Fibroblast of skin of right quadriceps (primary cell): ENCODE measurements at regions not wholly inside any gene's neighbourhood (a gene's known extent, or its start where the extent isn't known, plus 50 kb on each side); places are given as distances from the start of the nearest gene placed in this dataset.

Experiments
- DNase-seq: peaks from one replicate; pipeline ENCODE4 v3.0.0-alpha.2; 2013

DNA sequence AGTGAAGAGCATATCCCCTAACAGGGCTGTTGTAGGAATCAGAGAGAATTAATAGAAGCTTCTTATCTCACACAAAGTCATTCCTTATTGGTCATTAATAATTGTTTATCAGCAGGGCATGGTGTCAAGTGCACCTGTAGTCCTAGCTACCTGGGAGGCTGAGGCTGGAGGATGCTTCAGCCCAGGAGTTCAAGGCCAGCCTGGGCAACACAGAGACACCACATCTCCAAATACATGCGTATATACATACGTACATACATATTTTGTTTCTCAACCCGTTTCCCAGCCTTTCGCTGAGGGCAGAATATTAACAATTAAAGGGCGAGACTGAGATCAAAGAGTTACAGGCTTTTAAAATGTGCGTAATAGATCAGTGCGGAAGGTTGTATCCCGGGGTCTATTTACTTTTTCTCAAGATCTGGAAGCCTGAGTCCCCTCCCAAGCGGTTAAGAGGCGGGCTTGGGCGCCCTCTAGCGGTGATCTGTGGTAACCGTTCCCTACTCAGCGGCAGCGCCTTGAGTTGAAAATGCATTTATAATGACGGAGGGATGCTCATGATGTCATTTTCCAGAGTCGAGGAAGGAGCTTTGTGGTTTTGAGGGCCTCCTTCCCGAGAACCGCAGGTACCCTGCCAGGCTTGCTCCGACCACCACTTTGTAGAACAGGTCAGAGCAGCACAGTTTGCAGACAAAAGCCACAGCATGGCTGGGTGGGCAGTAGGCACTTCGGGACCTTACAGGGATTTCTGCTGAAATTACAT lies 169.6 kb upstream of the GPR12 start:
- peak; percentile 61 for DNase-seq

DNA sequence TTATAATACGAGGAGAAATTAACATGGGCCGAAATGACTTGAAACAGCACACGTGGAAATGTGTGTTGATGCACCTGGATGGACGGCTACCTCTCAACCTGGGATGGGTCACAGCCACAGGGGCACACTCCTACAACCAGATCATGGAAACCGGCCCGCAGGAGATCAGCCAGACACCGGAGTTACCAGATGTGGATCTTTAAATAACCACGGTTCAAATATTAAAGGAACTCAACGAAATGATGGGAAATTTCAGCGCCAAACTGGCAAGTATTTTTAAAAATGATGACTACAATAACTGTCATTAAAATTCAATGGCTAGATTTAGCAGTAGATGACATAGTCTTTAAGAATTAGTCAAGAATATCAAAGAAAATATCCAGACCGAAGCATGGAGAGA lies 166.9 kb upstream of the GPR12 start:
- no peak for DNase-seq

DNA sequence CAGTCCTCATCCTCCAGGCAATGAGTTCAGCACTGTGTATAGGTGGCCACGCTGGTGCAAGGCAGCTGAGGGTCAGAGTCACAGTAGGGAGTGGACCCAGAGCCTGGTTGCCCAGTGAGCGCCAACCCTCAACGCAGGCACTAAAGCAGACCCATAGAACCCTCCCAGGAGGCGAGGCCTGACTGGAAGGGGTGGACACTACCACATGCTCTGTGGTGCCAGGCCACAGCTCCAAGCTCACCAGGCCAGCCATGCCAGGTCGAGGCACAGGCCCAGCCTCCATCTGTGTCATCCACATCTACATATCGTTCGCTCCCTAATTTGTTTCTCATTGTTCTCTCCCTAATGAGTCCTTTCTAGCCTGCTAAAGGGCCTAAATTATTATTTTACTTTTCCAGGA lies 165.8 kb upstream of the GPR12 start:
- DNase-seq, result no peak

DNA sequence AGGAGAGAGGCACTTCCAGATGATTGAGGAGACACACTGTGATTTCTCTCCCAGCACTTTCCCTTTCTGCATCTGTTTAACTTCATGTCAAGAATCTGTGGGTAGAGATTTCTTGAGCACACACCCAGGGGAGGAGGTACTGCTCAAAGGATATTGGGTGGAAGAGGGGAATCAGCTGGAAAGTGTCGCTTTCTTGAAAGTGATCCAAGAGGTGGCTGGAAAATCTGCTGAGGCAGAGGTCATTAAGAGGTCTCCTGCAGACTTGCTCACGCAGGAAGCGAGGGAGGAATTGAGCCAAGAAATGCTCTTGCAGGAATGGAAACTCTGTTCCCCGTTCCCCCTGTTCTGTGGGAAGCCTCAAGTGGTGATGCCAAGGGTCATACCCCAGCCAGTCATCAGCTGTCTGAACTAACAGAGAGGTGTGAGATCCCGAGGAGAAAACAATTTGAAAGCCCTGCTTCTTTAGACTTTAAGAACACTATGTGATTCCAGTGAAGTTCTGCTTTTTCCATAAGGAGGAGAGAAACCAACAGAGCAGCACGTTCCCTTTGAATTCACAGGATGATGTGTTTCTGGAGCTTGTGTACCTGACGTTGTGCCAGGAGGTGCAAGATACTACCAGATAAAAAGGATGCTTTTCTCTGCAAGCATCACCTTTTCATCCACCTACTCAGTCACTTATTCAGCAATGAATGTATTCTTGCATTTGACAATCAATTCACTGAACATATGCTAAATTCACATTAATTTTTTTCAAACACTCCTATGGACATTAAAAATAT lies 163.4 kb upstream of the GPR12 start:
- DNase-seq, result peak; percentile 35

DNA sequence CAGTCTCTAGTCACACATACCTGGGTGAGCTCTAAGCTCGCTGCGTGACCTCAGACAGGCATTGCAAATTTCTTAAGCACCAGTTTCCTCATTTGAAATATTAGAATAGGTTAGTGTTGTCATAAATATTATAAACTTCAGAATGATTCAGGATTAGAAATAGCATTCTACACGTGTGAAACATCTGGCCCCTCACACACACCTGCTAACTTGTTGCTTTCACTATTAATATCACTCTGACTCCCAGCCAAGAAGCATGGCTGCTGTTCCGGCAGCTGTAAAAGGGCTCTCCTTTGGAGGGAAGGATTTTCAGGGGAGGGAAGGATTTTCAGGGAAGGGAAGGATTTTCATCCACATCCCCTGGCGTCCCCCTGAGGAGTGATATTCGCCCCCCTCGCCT lies 161.3 kb upstream of the GPR12 start:
- no peak for DNase-seq

DNA sequence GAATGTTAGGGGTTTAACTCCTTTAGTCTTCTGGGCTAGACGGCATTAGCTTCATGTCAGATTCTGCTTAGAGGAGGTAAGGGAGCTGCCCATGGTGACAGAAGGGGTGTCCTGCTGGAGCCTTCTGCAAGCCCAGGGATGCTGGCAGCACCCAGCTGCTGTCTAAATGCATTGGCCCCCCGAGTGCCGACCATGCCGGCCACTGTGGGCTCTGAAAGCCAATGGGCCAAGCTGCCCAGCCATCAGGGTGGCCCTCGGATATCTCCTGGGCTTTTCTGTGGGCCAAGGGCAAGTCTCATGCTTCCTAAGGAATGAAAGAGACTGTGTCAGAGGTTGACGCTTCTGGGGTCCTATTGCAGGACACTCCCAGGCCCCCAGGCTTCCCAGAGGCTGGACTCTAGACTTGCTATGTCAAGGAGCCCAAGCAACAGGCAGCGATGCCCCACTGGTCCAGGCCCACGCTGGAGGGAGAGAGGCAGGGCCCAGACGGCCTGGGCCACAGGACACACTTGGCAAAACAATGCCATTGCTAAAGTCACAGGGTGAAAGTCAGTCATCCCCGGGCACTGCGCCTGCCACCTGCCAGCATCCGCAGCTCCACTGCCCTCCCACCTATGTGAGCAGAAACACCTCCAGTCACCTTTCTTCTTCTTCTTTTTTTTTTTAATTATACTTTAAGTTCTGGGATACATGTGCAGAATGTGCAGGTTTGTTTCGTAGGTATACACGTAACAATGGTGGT lies 160.2 kb upstream of the GPR12 start:
- DNase-seq, result no peak

DNA sequence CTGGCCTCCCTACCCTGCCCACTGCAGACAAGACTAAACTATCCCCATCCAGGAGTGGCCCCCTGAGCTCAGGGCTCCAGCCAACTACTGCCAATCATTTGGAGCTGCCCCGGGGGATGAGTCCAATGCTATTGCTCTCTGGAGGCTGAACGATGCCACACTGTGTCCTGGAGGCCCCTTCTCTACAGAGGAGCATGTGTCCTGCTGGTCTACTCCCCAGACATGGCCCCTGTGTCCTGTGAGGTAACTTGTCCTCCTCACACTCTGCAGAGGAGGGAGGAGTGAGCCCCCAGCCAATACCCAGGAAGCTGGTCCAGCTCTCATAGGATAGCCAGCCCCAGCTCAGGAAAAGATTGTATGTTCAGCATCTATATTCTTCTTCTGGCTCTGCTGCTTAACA lies 159.1 kb upstream of the GPR12 start:
- DNase-seq, result no peak

DNA sequence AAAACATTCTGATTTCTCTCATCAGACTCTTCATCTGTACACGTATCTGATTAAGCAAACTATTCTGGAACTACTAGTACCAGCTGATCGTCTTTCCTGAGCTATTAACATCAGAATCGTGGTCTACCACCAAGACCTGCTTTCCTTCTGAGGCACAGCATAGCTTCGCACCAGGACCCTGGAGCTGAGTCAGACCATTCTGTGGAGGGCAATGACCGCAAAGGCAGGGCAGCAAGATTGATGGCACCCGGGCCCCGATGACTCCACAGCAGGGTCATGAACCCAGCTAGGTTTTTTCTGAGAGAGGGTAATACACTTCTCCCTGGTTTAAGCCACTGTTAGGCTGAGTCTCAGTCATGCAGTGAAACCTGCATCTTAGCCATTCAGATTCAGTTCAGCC lies 158.7 kb upstream of the GPR12 start:
- no peak for DNase-seq

DNA sequence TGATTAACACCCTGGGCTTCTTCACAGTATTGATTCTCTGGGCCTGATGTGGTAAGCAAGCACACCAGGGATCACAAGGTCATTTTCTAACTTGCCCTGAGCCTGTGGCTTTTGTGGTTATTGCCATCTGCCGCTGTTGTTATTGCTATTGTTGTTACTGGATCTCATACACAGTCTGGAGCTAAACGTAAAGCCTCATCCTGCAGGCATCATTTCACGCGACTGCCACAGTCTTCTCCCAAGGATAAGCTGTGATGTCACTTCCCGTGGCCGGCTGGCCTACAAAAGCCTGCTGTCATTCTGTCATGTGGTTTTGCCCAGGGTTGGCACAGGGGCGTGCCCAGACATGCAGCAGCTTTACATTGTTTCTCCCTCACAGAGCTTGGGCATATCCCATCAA lies 154.0 kb upstream of the GPR12 start:
- DNase-seq, result no peak

DNA sequence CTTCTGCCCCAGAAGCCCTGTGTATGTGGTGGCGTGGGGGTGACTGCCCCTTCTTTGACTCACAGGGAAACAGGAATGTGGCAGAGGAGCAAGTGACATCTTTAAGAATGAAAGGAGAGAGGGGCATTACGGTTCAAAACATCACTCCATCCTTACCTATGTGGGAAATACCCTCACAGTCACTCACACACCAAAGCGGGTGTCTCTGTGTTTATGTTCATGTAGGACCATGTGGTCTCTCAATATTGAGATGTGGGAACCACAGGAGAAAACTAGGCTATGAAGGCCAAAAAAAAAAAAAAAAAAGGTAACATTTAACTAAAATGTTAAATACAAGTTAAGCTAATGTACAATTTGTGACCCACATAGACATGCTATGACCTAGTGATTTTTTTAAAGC lies 153.6 kb upstream of the GPR12 start:
- no peak for DNase-seq

DNA sequence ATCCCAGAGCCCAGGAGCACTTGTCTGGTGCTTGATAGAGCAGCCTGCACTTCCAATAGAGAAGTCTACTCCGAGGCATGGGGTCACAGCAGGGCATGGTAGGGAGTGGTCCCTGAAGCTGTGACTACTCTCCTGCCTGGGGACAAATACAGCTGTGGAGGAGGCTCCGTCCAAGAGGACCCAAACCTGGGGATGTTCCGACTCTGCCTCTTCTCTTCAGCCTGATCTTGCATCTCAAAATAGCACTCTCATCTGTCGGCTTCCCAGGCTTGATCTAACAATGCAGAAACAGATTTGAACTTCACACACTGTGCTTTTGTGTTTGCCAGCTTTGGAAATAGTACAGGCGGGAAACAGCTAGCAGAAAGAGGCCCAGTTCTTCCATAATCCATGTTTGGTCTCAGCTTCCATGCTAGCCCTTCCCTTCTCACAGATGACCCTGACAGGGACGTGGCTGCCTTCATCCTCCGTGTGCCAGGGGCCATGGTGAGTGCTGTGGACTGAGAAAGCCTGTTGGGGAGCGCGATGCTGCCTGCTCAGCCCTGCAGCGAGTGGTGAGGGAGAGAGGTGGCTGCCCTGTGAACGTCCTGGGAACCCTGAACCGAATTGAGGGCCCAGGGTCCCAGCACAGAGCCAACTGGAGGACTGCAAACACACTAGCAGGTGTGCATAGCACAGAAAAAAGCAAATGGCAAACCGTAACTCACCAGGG lies 150.3 kb upstream of the GPR12 start:
- no peak for DNase-seq

DNA sequence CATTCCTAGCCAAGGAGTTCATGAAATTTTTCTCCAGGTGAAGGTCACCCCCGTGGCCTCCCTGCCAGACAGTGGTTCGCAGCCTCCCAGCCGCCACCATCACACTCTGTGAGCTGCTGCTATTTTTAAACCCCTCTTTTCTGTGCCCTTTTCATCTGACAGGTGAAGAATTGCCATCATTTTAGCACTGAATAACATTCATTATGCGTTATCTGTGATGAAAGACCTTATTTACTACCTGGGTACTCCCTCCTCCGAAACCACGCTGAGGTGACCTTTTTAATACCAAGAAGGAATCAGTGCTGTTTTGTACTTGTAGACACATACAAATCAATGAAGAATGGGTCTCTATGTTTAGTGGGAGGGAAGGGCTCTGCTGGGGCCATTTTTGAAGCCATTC lies 148.9 kb upstream of the GPR12 start:
- no peak for DNase-seq

DNA sequence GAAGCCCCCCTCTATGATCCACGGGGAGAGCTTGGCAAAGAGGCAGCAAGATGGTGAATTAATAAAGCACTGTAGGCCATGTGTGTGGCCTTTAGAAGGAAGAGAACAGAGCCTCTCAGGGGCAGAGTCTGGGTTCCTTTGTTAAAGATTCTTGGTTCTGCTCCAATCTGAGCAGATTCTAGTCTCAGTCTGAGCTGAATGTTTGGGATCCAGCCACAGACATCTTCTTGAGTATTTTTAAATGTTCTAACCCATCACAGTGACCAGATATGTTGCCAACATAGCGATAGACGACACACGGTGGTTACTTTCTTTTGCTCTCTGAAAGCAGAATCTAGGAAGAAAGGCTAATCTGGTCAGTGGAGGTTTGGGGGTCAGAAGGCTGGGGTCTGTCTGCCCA lies 147.5 kb upstream of the GPR12 start:
- no peak for DNase-seq

DNA sequence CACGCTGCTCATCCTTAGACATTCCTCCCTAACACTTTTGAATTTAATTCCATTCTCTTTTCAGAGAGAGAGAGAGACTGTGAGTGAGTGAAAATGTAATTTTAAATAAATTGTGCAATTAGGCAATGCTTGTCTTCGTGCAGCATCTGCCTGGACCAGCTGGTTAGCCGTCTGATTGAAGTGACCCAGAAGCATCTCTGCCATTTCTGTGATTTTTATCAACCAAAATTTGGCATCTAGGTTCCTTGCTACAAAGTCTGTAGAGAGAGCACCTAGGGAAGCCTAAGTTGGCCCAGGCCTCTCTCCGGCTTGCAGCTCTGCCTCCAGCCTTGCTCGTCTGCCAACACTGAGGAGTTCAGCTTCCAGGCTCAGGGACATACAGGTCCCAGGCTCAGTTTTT lies 138.6 kb upstream of the GPR12 start:
- DNase-seq, result no peak

DNA sequence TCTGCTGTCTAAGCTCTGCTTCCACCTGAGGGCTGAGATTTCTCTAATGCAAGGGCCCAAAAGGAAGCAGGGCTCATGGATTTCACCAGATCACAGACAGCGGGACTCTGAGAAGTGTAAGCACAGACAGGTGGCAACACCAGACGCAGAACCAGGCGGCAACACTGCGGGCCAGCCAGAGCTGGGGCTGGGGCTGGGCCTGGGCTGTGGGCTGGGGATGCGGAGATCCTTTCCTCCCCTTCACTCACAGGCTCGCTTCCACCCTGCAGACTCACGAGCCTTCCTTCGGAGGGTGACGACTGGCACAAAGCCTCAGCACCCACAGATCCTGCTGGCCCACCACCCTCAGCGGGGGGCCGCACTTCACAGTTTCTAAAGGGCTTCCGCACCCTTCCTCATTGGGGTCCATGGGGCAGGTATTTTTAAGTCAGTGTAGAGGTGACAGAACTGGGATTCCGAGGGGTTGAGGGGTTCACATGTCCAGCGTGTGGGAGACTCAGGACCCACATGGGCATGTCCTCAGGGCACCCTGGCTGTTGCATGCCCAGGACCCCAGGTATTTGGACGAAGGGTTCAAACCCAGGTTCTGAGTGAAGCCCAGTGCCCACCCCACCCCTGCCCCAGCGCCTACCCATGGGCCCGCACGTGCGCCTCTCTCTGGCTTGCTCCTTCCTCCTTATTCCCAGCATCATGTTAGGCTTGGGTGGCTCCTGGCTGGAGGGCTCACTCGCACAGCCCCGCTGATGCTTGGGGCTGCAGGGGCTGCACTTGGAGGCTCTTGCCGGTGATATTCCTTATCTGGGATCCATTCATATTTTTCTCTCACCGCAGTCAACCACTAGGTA lies 137.3 kb upstream of the GPR12 start:
- no peak for DNase-seq

DNA sequence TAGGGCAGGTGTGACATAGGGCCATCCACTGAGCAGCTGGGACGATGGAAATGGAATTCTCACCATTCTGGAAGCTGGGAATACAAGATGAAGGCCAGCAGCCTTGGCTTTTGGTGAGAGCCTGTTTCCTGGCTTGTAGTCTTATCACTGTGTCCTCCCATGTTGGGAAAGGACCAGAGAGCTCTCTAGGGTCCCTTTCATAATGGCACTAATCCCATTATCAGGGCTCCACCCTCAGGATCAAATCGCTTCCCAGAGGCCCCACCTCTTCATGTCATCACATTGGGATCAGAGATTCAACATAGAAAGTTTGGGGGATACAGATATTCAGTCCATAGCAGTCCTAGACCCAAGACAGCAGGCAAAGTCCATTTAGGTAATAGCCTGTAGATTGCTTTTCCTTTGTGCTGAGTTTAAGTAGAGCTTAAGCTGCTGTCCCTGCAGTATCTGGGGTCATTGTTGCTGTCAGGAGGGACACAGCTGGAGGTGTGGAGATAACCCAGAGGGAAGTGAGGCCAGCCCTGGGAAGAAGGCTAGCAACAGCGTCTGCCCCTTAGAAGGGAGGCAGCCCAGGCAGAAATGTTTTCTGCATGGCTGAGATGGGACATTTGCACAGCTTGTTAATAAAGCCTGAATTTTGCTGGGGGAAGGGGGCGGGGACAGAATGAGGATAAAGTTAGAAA lies 136.5 kb upstream of the GPR12 start:
- no peak for DNase-seq

DNA sequence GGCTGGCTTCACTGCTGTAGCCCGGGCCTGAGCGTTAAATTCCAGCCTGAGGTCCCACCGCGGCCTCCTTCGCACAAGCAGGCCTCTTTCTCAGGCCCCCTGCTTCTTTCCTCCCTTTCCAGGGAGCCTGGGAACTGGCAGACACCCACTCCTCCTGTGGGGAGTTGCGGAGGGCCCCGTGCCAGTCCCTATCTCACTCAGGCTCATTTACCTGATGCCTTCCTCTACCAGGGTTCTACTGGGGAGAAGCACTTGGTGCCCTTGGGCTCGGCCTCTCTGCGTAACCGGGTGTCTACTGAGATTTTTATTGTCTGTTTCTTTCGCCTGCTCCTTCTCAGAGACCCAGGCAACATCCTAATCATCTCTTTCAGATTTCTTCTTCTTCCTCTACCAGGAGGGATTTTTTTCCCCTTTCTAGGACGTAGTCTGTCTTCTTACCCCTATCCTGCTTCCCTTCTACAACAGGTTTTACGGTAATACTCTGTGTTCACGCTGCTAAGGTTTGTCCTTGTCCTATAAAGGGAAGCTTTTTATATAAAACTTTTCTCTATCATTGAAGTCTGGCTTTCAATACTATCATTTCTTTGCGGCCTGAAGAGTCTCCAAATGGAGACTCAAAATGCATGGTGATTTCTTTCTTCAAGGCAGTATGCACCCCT lies 135.4 kb upstream of the GPR12 start:
- DNase-seq, result no peak

DNA sequence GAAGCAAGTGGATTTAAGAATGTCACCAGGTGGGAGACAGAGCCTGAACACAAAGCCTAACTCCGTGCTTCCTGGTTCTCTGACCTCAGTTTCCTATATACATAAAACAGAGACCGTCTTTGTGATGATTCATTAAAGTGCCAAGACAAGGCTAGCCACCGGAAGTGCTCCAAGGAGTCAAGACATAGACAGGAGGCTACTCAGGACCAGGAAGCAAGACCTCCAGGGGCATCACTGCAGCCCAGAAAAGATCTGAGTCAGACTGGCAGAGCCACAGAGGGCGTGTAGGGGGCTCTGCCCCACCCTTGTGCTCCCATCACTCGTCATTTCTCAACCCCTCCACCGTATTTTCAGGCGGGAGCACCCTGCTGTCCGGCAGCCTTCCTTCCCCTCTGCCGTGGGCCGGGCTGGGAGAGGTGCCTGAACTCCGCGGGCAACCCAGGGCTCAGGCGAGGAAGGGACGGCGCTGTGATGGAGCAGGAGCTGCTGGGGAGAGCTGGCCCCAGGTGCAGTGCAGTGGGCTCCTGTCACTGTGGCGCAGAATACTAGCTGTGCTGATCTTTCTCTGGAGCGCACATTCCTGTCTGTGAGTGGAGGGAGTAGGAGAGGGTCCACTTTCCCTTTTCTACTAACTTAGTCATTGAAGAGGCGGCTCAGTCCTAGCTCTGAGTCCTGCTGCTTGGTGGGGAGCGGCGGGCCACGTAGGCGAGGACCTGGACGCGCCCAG lies 134.7 kb upstream of the GPR12 start:
- no peak for DNase-seq

DNA sequence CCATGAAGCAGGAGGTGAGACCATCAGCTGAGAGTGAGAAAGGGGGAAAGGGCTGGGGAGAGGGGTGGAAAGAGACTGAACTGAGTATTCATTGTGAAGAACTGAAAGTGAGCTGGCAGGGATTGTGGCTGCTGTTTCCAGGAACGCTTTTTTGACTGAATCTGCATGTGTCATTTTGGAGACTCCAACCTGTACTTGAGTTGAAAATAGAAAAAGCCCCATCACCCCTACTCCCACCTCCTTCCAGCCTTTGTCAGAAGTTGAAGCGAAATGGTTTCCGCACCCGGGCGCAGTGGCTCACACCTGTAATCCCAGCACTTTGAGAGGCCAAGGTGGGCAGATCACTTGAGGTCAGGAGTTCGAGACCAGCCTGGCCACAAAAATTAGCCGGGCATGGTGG lies 128.0 kb upstream of the GPR12 start:
- DNase-seq, result no peak

DNA sequence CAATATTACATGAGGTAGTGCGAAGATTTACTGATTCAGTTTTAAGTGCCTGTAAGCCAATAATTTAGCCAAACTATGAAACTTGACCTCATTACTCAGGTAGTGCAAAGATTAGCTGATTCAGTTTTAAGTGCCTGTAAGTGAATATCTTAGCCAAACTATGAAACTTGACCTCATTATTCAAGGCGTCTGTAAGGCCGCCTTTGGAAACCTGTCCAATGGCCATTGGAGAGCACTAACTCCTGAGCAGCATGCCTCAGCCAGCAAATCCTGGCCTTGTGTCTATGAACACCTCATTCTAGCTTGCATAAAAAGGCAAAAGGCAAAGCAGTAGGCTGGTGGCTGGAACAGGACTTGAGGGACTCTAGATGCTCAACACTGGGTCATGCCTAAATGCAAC lies 127.0 kb upstream of the GPR12 start:
- DNase-seq, result no peak
